ENCODE measurements at regions not wholly inside any gene's neighbourhood (a gene's known extent, or its start where the extent isn't known, plus 50 kb on each side); places are given as distances from the start of the nearest gene placed in this dataset.
A peak's percentile ranks its signal among the peaks of the same experiment; 100 is the strongest.

DNA sequence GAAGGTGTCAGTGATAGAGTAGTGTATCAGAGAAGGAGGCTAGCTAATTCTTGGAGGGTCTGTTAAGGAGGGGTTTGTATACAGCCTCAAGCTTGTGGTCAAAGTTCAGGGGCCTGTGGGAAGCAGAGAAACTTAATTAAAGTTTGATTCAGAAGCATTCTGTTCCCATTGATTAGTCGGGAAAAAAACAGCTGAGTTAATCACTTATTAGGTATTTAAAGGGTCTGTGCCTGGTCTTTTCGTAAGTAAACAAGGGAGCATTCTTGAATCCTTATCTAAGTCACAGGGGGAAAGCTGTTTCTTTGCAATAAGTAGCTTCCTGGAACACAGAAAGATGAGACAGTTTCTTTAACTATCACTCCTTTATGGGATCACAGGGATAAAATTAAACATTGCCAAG lies 492.1 kb downstream of the PCDH10 start:
- no peak overlapping the region for H3K4me3 ChIP-seq (ENCODE audit: low read length)
- DNase-seq (ENCODE audit: low read depth, low spot score) = no peak

DNA sequence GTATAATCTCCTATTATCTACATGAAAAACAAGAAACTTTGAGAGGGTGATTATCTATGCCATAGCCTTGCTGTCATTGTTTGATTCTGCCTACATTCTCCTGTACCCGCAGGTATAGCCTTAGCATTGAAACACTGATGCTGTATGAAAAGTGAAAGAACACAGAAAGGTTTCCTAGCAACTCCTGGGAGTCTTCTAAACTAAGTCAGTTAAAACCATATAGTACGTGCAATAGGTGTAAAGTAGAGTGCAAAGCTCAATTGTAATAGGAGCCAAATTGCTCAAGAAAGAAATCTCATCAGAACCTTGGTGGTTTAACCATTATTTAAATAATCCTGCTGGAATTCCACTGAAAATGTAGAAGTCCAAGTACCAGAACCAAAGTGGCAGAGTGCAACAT lies 489.7 kb downstream of the PCDH10 start:
- DNase-seq (ENCODE audit: low read depth, low spot score) = no peak
- no peak overlapping the region for H3K4me3 ChIP-seq (ENCODE audit: low read length)

DNA sequence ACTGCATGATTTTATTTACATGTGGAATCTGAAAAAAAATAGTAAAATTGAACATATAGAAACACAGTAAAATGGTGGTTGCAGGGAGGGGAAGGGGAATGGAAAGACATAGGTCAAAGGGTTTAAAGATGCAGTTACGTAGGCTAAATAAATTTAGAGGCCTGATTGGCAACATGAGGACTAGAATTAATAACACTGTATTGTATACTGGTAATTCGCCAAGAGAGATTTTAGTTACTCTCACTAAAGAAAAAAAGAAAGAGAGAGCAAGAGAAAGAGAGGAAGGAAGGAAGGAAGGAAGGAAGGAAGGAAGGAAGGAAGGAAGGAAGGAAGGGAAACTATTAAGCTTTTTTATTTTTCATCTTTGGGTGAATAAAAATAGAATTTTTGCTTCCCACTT lies 488.1 kb downstream of the PCDH10 start:
- no peak for DNase-seq (ENCODE audit: low read depth, low spot score)
- no peak overlapping the region for H3K4me3 ChIP-seq (ENCODE audit: low read length)

- H3K4me3 ChIP-seq (ENCODE audit: low read length) = no peak overlapping the region
- DNase-seq (ENCODE audit: low read depth, low spot score) = no peak
These were observed 475.6 kb downstream of the PCDH10 start for GRCh38 chr4:133624744-133625143.

GRCh38 chr4:133623847-133624246 lies 474.8 kb downstream of the PCDH10 start:
- H3K4me3 ChIP-seq (ENCODE audit: low read length) = no peak overlapping the region
- no peak for DNase-seq (ENCODE audit: low read depth, low spot score)

- H3K4me3 ChIP-seq (ENCODE audit: low read length) = no peak overlapping the region
- no peak for DNase-seq (ENCODE audit: low read depth, low spot score)
These were observed 472.5 kb downstream of the PCDH10 start for GRCh38 chr4:133621628-133622027.

- no peak overlapping the region for H3K4me3 ChIP-seq (ENCODE audit: low read length)
These were observed 471.5 kb downstream of the PCDH10 start for GRCh38 chr4:133620555-133620954.

GRCh38 chr4:133618963-133619362 lies 469.9 kb downstream of the PCDH10 start:
- DNase-seq (ENCODE audit: low read depth, low spot score) = peak; percentile 3

More at GRCh38 chr4:133620555-133620954, 471.5 kb downstream of the PCDH10 start:
- DNase-seq (ENCODE audit: low read depth, low spot score) = no peak

DNA sequence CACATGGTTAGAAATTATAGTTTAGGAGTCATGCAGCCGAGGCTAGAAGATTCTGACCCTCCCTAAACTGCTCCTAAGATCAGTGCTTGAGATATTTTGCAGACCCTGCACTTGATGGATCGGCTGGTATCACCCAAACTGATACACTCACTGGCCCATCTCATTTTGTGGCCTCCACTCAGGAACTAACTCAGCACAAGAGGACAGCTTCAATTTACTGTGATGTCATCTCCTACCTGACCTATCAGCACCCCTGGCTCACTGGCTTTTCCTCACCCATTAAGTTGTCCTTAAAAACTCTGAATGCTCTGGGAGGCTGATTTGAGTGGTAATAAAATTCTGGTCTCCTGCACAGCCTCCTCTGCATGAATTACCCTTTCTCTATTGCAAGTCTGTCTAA lies 450.9 kb downstream of the PCDH10 start:
- H3K4me3 ChIP-seq (ENCODE audit: low read length) = no peak overlapping the region
- DNase-seq (ENCODE audit: low read depth, low spot score) = no peak

More at GRCh38 chr4:133618963-133619362, 469.9 kb downstream of the PCDH10 start:
- no peak overlapping the region for H3K4me3 ChIP-seq (ENCODE audit: low read length)

- H3K4me3 ChIP-seq (ENCODE audit: low read length) = no peak overlapping the region
- no peak for DNase-seq (ENCODE audit: low read depth, low spot score)
These were observed 449.7 kb downstream of the PCDH10 start for GRCh38 chr4:133598779-133599178.

DNA sequence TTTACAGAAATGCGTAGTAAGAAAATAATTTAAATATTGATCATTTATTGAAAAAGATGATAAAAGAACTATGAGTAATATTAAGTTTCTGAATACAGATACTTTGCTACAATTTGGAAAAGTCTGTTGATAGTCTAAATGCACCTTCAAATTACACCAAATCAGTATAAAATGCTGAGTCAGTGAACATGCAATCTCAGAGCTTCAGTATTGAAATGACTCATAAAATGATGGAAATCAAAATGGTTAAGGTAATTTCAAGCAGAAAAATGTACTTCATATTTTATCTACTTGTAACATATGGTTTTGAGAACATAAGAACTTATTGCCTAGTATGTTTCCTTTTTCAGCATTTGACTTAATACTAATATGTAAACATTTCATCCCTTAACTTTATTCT lies 448.2 kb downstream of the PCDH10 start:
- DNase-seq (ENCODE audit: low read depth, low spot score) = no peak
- no peak overlapping the region for H3K4me3 ChIP-seq (ENCODE audit: low read length)

GRCh38 chr4:133596459-133596858 lies 447.4 kb downstream of the PCDH10 start:
- DNase-seq (ENCODE audit: low read depth, low spot score) = no peak
- H3K4me3 ChIP-seq (ENCODE audit: low read length) = no peak overlapping the region

DNA sequence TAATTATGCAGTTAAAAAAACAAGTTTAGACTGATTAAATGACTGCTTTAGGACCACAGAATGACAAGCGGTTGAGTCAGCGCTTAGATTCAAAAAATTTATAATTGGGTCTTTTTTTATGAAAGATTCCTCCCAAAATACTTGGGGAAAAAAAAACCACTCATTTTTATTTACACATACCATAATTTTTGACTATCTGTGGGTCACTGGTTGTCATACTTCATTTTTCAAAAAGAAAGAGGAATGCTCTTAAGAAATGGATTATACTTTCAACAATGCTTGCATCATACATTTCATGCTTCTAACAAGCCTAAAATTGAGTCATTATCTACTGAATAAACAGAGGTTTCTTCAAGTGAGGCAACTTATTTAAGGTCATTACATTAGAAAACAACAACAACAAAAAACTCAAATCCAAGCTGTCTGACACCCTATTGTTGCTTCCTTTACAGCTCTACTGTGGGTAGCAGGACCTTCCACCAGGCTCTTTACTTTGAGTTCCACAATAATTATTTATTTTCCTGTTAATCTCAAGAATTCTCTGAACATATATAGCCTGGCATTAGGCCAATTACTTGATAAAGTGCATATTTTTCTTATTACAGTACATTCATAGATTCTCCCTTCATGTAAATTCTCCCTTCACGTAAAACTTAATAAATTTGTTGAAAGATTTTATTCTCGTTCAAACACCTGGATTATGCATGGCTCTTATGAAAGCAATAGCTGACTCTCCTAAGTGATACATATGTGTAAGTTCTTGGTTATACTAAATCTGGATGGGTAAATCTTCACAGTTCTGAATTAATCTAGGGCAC lies 445.5 kb downstream of the PCDH10 start:
- no peak for DNase-seq (ENCODE audit: low read depth, low spot score)

DNA sequence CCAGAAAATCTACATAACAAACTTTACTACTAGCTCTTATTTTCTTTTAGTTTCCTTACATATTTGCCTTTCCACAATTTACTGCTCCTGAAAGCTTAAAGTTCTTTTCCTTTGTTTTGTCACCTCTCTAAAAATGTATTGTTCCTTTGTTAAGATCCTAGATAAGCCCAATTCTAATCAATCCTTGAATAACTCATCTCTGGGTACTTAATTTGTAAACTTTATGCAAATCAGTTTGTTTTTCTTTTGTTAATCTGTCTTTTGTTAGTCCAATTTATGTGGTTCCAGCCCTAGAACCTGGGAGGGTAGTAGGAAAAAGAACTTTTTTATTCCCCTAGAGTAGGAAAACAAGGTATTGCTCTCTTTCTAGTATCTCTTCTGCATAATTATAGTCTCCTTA lies 444.7 kb downstream of the PCDH10 start:
- no peak for DNase-seq (ENCODE audit: low read depth, low spot score)
- no peak overlapping the region for H3K4me3 ChIP-seq (ENCODE audit: low read length)

More for the DNA sequence above, 445.5 kb downstream of the PCDH10 start:
- no peak overlapping the region for H3K4me3 ChIP-seq (ENCODE audit: low read length)

DNA sequence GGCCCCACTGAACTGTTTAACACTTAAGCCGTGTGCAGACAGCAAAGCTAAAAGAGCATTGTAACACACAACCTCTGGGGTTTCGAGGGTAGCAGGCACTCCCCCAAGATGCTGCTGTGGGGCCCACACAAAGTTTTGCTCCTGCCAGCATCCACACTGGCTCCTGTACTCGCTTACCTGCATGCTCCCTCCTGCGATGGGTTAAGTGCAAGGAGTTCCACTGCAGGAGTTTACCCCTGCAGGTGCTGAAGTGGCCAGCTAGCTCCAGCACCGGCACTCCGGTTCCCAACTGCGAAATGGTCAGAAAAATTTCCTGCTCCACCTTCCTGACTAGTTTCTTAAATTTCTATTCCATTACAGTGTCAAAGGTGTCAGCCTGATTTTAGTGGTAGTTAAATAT lies 443.5 kb downstream of the PCDH10 start:
- no peak overlapping the region for H3K4me3 ChIP-seq (ENCODE audit: low read length)
- DNase-seq (ENCODE audit: low read depth, low spot score) = no peak

GRCh38 chr4:133592106-133592505 lies 443.0 kb downstream of the PCDH10 start:
- no peak for DNase-seq (ENCODE audit: low read depth, low spot score)
- H3K4me3 ChIP-seq (ENCODE audit: low read length) = no peak overlapping the region

DNA sequence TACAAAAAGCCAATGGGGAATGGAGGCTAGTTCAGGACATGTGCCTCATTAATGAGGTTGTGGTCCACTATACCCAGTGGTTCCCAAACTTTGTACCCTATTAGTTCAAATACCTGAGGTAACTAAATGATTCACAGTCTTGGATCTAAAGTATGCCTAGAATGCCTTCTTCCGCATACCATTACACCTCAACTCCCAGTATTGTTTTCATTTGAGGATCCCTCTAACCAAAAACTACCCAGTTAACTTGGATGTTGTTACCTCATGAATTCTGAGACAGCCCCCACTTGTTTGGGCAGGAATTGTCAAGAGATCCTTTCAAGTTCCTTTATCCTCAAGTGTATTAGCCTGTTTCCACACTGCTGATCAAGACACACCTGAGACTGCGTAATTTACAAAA lies 439.2 kb downstream of the PCDH10 start:
- H3K4me3 ChIP-seq (ENCODE audit: low read length) = no peak overlapping the region
- no peak for DNase-seq (ENCODE audit: low read depth, low spot score)

GRCh38 chr4:133585323-133585722 lies 436.2 kb downstream of the PCDH10 start:
- no peak for DNase-seq (ENCODE audit: low read depth, low spot score)
- no peak overlapping the region for H3K4me3 ChIP-seq (ENCODE audit: low read length)

DNA sequence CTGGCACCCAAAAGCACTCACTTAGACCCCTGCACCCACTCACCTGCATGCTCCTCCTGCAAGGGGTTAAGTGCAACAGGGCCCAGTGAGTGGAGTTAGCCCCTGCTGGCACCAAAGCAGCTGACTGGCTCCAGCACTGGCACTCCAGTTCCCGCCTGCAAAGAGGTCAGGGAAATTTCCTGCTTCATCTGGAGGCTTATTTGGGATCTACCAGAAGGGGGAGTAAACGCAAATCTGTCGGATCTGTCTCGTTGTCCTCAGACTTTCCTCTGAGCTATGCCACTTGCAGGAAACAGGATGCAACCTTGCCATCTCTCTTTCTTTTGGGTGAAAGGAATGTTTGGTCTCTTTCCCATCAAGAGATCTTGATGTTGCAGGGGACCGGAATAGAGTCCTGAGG lies 435.6 kb downstream of the PCDH10 start:
- H3K4me3 ChIP-seq (ENCODE audit: low read length) = no peak overlapping the region
- DNase-seq (ENCODE audit: low read depth, low spot score) = no peak

DNA sequence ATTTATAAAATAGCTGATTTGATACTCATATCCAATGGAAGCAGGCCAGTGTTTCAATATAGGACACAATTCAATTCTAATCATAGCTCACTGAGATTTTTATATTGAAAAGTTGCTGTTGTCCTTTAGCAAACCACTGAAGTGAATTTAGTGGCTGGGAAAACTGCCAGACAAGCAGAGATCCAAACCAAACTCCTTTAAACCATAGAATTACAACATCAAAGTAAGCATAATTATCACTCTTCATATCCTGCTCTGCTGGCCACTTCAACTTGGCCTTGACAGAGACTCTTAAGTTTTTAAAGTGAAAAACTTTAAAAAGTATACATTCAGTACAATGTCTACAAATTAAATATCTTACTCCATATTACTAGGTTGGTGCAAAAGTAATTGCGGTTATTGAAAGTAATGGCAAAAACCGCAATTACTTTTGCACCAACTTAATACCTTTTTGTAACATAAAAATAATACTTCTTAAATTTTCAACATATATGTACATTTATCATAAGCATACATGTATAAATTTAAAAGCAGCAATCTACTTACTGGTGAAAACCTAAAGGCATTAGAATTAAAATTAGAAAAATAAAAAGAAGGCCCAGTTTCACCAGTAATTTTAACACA lies 433.0 kb downstream of the PCDH10 start:
- H3K4me3 ChIP-seq (ENCODE audit: low read length) = no peak overlapping the region
- DNase-seq (ENCODE audit: low read depth, low spot score) = no peak

- DNase-seq (ENCODE audit: low read depth, low spot score) = no peak
- H3K4me3 ChIP-seq (ENCODE audit: low read length) = no peak overlapping the region
These were observed 425.2 kb downstream of the PCDH10 start for GRCh38 chr4:133574248-133574647.

Data from Jurkat, Clone E6-1 (cell line).